HG02588 (cell line): ENCODE measurements at regions not wholly inside any gene's neighbourhood (a gene's known extent, or its start where the extent isn't known, plus 50 kb on each side); places are given as distances from the start of the nearest gene placed in this dataset.

Experiments used
- ATAC-seq: cut with Tn5 transposase; IDR thresholded peaks from one replicate; pipeline ENCODE4 v1.9.1; 2021; ENCODE audit warnings: mild to moderate bottlenecking, moderate library complexity; ENCODE audit not compliant: unreplicated experiment

DNA sequence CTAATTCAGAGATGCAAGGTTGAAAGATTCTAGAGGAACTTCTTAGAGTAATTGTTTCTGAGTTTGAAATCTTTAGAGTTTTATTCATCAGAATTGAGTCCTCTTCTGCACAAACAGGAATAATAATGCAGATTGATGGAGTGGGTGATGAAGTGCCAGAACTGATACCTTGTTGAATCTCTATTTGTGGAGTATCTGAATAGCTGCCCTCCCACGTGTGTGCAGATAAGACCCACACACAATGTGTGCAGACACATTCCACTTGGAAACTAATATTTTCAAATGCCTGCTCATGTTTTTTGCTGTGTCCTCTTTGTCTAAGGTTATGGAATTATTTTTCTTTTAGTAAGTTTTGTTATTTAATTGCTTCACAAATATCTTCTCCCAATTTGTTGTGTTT lies 1167.8 kb upstream of the MAP3K7 start:
- ATAC-seq = no peak

DNA sequence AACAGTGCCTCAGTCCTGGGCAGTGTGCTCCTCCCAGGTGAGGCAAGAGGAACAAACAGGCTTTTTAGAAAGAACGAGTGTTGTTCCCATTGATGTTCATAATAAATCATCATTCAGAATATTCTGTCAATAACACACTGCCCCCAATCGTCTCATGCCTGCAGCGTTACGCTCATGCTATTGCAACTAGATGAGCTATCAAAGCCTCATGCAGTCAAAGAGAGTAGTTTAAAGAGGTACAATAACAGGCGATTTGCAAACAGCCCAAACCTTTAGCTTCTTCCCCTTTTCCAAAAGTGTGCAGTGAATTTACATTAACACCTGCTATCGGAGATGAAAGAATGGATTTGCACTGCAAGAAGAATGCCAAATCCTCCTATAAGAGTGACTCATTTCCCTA lies 1164.7 kb upstream of the MAP3K7 start:
- ATAC-seq = no peak

DNA sequence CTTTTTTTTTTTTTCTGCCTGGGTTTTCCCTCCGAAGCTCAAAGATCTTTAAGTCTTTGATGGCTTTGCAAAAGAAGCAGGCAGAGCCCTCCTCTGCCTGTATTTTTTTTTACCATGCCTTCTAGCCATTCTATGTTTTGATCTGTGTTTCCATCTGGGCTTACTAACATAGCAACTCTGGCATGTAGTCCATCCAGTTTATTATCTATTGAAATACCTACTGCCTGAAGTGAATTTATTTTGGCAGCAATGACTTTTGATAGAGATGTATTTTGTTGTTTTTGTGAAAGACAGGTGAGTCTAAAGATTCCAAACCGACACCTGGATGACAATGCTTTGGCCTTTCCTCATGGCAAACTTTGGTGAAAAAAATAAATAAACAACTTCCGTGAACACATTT lies 1157.7 kb upstream of the MAP3K7 start:
- ATAC-seq = no peak

DNA sequence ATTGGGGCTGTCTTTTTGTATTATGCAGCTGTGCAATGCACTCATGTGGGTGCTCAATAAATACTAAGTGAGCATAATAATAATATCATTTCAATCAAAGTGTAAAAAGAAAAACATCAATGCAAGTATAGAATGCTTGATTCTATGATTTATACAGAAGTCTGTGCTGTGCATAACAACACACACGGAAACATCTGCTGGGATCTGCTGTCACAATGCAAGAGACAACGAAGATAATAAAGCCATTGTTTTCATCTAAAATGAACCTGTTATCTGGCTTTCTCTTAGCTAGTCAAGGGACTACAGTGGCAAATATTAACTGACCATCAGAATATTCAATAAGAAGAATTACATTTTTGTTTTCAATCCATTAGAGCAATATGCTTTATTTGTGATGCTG lies 1156.9 kb upstream of the MAP3K7 start:
- ATAC-seq = no peak

DNA sequence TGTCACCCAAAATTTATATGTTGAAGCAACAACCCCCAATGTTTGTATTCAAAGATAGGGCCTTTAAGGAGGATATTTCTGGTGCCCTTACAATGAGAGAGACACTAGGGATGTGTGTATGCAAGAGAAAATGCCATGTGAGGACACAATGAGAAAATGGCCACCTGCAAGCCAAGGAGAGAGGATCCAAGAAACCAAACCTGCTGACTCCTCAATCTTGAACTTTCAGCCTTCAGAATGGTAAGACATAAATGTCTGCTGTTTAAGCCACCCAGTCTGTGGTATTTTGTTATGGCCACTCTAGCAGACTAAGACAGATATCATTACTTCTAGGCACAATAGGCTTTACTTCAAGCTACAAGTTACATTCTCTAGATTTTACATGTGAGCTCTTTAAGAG lies 1145.1 kb upstream of the MAP3K7 start:
- no peak for ATAC-seq

DNA sequence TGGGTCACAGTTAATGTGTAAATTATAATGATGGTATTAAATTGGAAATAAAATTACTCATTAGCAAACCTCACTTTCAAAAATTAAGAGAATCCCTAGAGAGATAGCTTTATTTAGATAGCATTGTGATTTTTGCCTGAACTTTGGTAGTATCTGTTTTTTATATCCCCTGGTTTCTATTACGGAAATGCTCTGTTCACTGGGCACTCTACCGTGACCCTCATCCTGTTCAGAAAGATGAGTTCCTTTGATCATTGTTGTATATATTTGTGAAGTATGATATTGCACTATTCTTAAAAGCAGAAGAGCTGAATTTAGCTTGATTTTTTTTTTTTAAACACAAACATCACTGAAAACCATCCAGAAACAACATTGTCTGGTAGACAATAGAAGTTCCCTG lies 1143.8 kb upstream of the MAP3K7 start:
- no peak for ATAC-seq

DNA sequence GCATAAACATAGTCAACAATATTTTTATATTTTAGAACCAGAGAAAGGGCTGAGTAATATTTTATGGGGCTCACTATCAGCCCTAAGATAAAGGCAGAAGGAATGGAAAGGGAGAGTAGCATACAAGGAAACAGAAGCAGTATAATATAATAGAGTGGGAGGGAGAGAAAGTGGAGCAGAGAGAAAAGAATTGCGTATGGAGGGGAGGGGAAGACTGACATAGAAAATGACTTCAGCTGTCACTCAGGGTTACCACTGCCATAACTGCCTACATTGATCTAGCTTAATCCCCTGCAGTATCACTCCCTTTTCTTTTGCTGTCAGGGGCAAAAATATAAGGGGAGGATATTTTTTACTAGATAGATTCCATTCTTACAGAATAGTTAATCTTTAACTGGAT lies 1133.5 kb upstream of the MAP3K7 start:
- ATAC-seq = no peak

DNA sequence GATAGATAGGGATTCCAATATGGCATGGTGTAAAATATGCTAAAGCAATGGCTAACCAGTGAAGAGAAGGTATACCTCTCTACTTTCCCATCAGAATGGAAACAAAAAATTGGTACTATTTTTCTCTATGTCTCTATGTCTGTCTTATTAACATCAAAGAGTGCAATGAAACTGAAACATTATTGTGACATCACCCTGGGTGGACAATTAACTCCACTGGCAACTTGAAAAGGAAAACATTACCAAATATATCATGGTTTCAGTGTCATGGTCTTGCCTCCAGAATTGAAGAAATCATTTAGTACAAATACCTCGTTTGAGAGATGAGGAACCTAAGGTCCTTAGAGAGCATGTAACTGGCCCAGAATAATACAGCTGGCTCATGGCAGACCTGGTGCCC lies 1132.5 kb upstream of the MAP3K7 start:
- no peak for ATAC-seq

DNA sequence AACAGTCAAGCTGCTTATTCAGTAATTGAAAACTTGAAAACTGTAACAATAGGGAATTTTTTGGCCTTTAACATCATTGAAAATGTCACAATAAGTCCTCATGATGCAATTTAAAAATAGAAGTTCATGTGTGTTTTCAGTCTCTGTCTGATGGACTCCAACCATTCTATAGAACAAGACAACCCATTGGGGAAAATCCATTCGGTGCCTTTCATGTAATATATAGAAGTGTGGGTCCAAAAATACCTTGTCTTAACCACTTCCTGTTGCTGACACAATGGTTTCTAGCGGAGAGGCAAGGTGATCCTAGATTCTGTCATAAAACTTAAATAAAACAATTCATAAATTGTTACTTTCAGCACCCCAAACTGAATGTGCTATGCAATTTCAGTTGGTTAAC lies 1131.3 kb upstream of the MAP3K7 start:
- peak; percentile 78 for ATAC-seq

DNA sequence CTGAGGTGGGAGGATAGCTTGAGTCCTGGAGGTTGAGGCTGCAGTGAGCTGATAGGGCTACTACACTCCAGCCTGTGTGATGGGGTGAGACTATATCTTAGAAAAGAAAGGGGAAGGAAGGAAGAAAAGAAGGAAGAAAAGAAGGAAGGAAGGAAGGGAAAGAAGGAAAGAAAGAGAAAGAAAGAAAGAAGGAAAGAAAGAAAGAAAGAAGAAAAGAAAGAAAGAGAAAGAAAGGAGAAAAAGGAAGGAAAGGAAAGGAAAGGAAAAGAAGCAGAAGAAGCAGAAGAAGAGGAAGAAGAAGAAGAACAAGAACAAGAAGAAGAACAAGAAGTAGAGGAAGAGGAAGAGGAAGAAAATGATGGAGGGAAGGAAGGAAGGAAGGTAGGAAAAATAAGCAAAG lies 1130.2 kb upstream of the MAP3K7 start:
- no peak for ATAC-seq

DNA sequence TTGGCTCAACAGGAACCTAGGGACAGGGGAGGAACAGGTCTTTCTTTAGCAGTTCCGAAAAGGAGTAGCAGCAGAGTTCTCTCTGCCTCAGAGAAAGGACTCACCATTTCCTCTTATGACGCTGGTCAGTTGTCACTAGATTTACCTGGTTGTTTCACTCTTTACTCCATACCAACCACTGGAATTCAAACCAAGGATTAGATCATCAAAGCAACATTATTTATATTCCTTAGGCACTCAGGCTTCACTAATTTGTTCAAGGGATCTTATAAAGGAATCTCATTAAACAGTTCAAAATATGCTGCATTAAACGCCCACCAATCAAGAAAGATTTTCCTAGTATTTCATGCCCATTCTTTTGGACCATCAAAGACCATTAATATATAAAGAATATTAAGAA lies 1129.5 kb upstream of the MAP3K7 start:
- ATAC-seq = no peak

DNA sequence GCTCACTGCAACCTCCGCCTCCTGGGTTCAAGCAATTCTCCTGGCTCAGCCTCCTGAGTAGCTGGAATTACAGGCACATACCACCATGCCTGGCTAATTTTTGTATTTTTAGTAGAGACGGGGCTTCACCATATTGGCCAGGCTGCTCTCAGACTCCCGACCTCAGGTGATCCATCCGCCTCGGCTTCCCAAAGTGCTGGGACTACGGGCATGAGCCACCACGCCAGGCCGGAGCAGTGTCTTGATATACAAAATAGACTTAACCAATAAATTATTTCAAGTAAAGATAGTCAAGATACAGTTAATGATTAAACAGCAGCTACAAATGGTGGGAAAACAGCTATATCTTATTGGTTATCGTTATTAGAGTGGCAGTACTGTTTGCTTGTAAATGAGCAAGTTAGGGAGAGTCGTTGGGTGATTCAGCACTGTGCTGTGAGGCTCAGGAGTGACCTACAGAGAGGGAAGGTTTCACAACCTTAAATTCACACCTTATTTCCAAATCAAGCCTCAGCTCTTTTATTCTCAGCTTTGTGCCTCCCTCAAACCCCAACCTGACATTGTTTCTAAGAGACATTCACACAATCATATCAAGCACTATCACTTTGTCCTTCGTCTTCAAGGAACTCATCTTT lies 1128.4 kb upstream of the MAP3K7 start:
- ATAC-seq = no peak

DNA sequence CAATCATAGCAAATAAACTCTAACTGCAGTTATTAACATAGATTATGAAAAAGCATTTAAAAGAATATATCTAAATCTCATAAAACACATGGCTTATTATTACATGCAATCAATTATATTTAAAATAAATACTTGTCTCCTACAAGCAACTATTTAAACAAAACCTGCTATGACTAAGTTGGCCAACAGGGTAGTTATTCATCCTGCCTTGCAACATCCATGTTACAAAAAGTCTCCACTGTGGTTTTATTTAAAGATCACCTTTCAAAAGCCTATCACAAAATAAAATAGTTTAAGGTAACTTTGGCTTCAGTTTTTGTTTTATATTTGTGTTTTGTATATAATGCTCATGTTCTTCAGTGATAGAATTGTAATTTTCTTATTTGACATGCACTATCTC lies 1127.0 kb upstream of the MAP3K7 start:
- no peak for ATAC-seq

DNA sequence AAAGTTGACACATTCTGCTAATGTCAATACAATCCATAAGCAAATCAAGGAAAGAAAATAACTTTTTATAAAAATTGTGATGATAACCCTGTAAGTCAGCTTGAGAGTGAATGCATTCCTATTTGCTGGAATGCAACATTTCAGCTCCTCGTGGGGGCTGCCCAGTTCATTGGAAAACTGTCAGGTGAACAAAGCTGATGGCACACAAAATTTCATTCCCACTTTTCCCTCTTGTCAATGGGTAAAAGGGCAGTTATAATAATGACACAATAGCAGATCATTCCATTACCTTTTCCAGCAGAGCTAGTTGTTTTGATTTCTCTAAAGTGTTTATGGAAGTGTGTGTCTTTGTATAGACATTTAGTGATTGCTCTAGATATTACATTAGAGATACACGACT lies 1124.6 kb upstream of the MAP3K7 start:
- no peak for ATAC-seq

DNA sequence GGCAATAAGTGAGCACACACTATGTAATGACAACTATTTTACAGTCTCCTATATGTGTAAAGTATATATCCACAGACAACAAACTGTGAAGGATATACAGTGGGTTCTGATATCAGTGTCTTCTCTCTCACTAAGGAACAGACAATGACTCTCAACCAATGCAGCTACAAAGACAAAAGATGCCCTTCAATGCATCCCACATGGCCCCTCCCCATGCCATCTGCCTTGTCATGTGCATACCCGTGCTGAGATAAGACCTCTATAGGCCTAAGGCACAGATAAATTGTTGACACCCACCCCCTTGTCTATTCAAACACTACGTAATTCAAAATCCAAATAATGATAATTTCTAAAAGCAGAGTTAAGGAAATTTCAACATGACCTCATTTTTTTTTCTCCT lies 1123.5 kb upstream of the MAP3K7 start:
- no peak for ATAC-seq

DNA sequence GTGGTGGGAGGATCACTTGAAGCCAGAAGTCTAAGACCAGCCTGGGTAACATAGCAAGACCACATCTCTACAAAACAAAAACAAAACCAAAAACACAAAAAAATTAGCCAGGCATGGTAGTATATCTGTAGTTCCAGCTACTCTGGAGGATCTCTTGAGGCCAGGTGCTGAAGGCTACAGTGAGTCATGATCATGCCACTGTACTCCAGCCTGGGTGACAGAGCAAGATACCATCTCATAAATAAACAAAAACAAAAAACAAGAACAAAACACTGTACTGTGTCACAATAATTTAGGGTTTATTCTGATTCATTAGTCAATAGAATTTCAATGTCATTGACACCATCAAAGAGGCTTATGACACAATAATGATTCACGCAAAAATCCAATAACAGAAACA lies 1121.7 kb upstream of the MAP3K7 start:
- ATAC-seq = no peak

DNA sequence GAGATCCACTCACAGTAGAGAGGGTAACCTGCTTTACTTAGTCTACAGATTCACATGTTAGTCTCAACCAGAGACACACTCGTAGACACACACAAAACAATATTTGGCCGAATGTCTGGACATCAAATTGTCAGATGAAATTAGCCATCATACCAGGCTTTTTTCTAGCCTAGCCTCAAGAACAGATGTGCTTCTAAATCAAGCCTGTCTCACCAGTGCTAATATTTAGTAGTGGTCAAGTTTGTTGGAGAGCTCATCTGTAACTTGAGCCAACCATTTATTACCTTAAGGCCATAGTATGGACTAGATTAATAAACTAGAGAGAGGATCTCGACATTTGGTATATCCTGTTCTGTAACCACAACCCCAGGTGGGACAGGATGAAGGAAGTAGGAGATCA lies 1118.8 kb upstream of the MAP3K7 start:
- ATAC-seq = no peak

DNA sequence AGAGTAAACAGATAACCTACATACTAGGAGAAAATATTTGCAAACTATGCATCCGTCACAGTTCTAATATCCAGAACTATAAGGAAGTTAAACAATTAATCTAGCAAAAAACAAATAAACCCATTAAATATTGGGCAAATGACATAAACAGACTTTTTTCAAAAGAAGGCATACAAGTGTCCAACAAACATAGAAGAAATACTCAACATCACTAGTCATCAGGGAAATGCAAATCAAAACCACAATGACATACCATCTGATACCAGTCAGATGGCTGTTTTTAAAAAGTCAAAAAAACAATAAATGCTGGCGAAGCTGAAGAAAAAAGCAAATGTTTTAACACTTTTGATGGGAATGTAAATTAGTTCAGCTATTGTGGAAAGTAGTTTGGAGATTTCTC lies 1117.7 kb upstream of the MAP3K7 start:
- no peak for ATAC-seq

DNA sequence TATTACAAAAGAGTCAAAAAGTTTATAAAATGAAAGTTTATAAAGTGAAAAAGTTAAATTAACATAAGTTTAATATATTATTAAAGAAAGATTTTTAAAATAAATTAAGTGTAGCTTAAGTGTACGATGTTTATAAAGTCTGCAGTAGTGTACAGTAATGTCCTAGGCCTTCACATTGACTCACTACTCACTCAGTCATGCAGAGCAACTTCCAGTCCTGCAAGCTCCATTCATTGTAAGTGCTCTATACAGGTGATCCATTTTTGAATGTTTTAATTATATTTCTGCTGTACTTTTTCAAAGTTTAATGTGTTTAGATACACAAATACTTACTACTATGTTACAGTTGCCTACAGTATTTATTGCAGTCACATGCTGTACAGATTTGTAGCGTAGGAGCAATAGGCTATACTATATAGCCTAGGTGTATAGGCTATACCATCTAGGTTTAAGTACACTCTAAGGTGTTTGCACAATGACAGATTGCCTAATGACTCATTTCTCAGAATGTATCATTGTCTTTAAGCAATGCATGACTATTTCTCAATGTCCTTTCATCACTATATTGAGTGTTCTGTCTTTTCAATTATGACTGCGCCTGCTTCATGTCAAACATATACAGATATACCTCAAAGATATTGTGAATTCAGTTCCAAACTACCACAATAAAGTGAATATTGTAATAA lies 1110.3 kb upstream of the MAP3K7 start:
- ATAC-seq = no peak

DNA sequence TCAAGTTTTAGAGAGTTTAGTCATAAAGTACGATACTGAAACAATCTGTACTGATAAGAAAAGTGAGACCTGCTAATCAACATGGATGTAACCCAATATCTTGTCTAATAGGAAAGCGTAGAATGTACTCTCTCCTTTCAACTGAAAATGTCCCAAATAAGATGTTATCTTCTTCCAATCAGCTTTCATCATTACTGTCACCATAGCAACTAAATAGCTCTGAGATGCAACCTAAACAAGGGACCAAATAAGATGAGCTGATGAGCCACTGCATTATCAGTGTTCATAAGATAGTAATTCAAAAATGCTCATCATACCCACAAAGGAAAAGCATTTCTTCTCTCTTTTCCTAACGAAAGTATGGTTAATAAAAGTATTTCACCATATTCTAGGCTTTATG lies 1108.3 kb upstream of the MAP3K7 start:
- no peak for ATAC-seq

DNA sequence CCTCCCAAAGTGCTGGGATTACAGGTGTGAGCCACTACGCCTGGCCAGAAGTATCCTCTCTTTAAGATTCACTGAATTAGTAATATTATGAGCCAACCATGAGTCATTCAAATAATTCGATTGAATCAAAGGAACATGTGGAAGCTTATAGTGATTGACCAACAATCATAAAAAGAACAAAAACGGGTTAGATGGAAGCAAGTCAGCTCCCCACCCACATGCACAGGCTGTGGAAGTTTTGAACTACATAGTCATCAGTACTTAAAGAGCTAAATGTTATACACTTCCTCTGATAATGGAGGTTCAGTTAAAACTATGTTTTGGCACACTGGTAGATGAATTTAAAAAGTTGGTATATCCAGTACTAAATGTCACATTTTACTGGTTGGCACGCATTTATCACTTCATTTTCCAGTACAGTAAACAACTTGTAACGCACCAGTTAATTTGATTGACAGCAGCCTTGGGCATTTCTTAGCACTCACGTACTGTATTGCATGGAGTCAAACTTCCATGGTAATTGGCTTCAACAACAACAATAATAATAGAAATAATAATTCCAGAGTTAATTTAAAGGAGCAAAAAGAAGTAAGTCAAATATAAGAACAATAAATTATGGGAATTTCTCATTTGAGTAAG lies 1107.3 kb upstream of the MAP3K7 start:
- no peak for ATAC-seq

DNA sequence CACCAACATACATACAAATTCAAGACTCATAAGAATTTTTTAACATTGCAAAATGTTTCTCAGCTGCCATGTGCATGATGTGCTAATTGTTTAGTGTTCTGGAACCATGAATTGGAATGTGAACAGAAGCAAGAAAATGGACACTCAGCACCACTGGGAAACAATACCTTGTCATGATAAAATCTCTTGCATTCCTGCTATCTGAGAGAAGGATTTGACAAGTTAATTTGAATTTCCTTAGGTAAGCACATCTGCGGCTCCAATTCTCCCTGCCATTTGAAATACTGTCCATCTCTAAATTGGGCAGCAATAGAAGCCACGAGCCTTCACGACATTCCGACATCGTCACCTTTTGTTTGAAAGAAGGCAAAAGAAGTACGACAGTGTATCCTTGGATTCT lies 1104.6 kb upstream of the MAP3K7 start:
- ATAC-seq = no peak

DNA sequence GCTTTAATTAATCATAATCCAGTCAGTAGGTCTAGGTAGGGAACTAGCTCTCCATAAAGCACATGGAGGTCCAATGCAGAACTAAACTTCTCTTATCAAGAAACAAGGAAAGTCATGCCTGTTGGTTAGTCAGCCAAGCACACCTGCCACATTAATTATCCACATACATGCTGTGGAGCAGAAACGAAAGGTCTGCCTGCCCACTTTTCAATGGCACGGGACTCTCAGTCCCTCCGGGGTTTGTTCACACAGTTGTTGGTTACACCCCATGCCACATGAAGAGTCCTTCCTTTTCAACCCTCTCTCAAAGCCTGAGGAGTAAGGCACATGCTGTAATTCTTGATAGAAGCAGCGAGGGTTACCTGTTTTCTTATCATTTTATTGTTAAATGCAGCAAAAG lies 1096.4 kb upstream of the MAP3K7 start:
- no peak for ATAC-seq
